HG03139 (cell line): ENCODE measurements at regions not wholly inside any gene's neighbourhood (a gene's known extent, or its start where the extent isn't known, plus 50 kb on each side); places are given as distances from the start of the nearest gene placed in this dataset.

Experiments used
- ATAC-seq: cut with Tn5 transposase; IDR thresholded peaks from one replicate; pipeline ENCODE4 v1.9.1; 2021; ENCODE audit not compliant: unreplicated experiment

- no peak for ATAC-seq
These were observed 84.5 kb upstream of the C1orf21 start for GRCh38 chr1:184302346-184302745.

DNA sequence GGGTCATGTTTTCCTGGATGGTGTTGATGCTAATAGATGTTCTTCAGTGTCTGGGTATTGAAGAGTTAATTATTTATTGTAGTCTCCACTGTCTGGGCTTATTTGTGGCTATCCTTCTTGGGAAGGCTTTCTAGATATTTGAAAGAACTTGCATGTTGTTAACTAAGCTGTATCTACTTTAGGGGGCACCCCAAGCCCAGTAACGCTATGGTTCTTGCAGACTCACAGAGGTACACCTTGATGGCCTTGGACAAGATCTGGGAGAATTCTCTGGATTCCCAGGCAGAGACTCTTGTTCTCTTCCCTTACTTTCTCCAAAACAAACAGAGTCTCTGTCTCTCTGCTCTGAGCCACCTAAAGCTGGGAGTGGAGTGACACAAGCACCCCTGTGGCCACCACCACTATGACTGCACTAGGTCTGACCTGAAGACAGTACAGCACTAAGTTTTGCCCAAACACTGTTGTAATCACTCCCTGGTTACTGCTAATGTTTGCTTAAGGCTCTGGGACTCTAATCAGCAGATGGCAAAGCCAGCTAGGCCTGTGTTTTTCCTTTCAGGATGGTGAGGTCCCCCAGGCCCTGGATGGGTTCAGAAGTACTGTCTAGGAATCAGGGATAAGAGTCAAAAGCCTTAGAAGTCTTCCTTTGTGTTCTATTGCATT is 76.5 kb upstream of the C1orf21 start:
- ATAC-seq: no peak

DNA sequence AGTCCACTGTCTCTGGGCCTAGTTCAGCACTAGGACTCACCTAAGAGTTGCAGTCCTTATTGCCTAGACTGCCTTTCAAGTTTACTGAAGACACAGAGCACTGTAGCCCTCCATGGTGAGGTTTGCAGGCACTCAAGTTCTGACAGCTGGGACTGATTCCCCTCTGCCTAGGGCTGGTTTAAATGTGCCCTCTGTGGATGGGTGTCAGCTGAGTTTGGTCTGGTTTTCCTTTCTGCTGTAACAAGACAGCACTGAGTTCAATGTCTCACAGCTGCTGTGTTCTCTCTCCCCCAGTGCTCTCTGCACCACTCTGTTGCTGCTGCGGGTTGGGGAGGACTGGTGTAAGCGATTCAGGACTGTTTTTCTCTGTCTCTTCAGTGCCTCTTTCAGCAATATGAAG is 75.2 kb upstream of the C1orf21 start:
- ATAC-seq: no peak

GRCh38 chr1:184315254-184315653 is 71.6 kb upstream of the C1orf21 start:
- ATAC-seq: no peak

- ATAC-seq: no peak
These were observed 67.0 kb upstream of the C1orf21 start for GRCh38 chr1:184319879-184320278.

DNA sequence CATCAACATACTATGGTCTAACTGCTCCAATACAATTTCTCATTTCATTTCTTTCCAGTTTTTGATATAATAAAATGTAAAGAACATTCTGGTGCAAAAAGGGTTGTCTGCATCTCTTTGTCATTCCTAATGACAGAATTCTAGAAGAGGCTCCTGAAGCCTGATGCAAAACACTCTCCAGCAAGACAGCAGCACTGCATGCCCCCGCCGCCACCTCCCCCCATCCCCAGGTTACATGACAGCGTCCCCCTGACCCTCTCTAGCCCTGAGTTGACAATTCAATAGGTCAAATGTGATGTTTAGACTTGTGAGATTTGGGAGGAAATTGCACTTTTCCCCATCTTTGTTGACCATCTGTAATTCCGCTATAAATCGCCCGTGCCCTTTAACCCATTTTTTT is 64.6 kb upstream of the C1orf21 start:
- ATAC-seq: no peak

GRCh38 chr1:184324972-184325371 is 61.9 kb upstream of the C1orf21 start:
- no peak for ATAC-seq

DNA sequence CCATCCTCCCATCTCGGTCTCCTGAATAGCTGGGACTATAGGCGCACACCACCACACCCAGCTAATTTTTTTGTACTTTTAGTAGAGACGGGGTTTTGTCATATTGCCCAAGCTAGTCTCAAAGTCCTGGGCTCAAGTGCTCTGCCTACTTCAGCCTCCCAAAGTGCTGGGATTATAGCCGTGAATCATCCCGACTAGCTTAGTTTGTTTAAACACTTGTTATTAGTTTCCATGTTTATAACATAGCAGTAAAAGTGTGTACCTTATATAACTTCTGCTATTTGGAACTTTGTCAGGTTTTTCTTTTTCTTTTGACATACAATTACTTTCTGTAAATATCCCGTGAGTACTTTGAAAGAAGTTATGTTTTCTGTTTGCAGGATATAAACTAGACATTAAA is 60.6 kb upstream of the C1orf21 start:
- ATAC-seq: no peak

GRCh38 chr1:184329245-184329953 is 57.4 kb upstream of the C1orf21 start:
- ATAC-seq: no peak

DNA sequence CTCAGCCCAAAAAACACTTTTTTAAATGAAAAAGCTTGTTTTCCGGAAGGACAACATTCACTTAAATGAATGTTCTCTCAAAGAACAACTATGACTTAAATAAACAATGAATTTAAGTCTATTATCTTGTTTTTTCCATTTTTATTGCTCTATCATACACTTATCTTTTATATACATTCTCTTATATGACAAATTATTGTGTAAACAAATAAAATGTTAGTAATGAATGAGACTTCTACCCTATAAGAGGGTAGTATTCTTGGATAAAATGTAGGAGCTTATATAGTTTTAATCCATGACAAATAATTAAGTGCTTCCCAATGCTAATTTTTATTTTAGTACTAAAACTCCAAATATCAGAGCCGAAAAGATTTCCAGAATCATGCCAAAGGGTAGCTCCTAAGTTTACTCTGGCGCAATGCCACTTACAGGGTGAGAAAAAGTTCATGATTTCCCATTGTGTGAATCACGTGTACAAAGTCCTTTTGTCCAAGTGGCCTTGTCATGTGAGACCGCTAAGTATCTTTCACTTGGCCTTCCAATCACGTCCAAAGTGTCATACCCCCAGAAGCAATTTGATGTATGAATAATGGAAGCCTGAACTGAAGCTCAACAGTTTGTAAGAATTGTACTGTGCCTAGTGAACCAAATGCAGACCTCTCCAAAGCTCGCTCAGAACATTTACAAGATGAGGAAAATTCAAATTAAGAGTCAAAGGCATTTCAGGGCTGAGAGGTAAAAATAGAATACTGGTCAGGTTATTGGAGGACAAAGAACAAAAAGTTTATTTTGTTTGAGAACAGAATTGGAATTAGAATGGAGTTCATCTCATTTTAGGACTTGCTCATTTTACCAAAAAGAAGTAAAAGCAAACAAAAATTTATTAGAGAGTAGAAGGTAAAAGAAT is 56.6 kb upstream of the C1orf21 start:
- ATAC-seq: no peak

GRCh38 chr1:184330875-184331274 is 56.0 kb upstream of the C1orf21 start:
- no peak for ATAC-seq
